HEK293T (cell line): ENCODE measurements at regions not wholly inside any gene's neighbourhood (a gene's known extent, or its start where the extent isn't known, plus 50 kb on each side); places are given as distances from the start of the nearest gene placed in this dataset.
"Not testable (repeated sequence)": the region's sequence is repeated elsewhere in the genome, so short reads cannot be mapped to it uniquely, and the experiment has no call there.

Experiments used
- CTCF ChIA-PET: fragments of 350-600 bp; formaldehyde crosslinking; extraction: SDS; loops from one replicate; lab custom pipeline; 2021; ENCODE audit warnings: antibody characterized with exemption, inconsistent platforms; lab: Yijun Ruan, JAX
- POLR2A ChIA-PET: fragments of 350-600 bp; formaldehyde crosslinking; extraction: SDS; loops from one replicate; lab custom pipeline; 2020; ENCODE audit warnings: antibody characterized with exemption, inconsistent platforms; lab: Yijun Ruan, JAX
- DNase-seq: peaks from one replicate; pipeline ENCODE4 v3.0.0; 2012; ENCODE audit warnings: mixed read lengths; ENCODE audit errors: extremely low spot score
- ARNT ChIP-seq: fragments of 450-650 bp; IDR thresholded peaks from 2 replicates; pipeline ENCODE4 v1.6.1; 2017; ENCODE audit warnings: mild to moderate bottlenecking
- BHLHE40 ChIP-seq: fragments of 450-650 bp; IDR thresholded peaks from 2 replicates; pipeline ENCODE4 v1.6.1; 2016; ENCODE audit warnings: mild to moderate bottlenecking, moderate library complexity, borderline replicate concordance
- CTBP1 ChIP-seq: fragments of 450-650 bp; IDR thresholded peaks from 2 replicates; pipeline ENCODE4 v1.6.1; 2016; ENCODE audit warnings: borderline replicate concordance
- ELF4 ChIP-seq: fragments of 450-650 bp; IDR thresholded peaks from 2 replicates; pipeline ENCODE4 v1.6.1; 2017; ENCODE audit warnings: antibody characterized with exemption
- FOXA1 ChIP-seq: fragments of 450-650 bp; IDR thresholded peaks from 2 replicates; pipeline ENCODE4 v1.6.1; 2016; ENCODE audit warnings: mild to moderate bottlenecking
- FOXK2 ChIP-seq: fragments of 450-650 bp; IDR thresholded peaks from 2 replicates; pipeline ENCODE4 v1.6.1; 2016; ENCODE audit warnings: mild to moderate bottlenecking
- FOXM1 ChIP-seq: fragments of 450-650 bp; IDR thresholded peaks from 2 replicates; pipeline ENCODE4 v1.6.1; 2017; ENCODE audit warnings: mild to moderate bottlenecking, borderline replicate concordance
- HDGF ChIP-seq: fragments of 450-650 bp; IDR thresholded peaks from 2 replicates; pipeline ENCODE4 v1.6.1; 2017; ENCODE audit warnings: antibody characterized with exemption, borderline replicate concordance
- L3MBTL2 ChIP-seq: fragments of 450-650 bp; conservative IDR thresholded peaks from 2 replicates; pipeline ENCODE4 v1.6.1; 2016; ENCODE audit warnings: mild to moderate bottlenecking
- LEF1 ChIP-seq: fragments of 450-650 bp; IDR thresholded peaks from 2 replicates; pipeline ENCODE4 v1.6.1; 2017; ENCODE audit warnings: mild to moderate bottlenecking, borderline replicate concordance
- NFRKB ChIP-seq: fragments of 450-650 bp; IDR thresholded peaks from 2 replicates; pipeline ENCODE4 v1.6.1; 2016; ENCODE audit warnings: mild to moderate bottlenecking, moderate library complexity
- SP1 ChIP-seq: fragments of 450-650 bp; IDR thresholded peaks from 2 replicates; pipeline ENCODE4 v1.6.1; 2017
- SUZ12 ChIP-seq: fragments of 450-650 bp; IDR thresholded peaks from 2 replicates; pipeline ENCODE4 v1.6.1; 2016; ENCODE audit warnings: mild to moderate bottlenecking
- TARDBP ChIP-seq: fragments of 450-650 bp; IDR thresholded peaks from 2 replicates; pipeline ENCODE4 v1.6.1; 2016
- ZNF384 ChIP-seq: fragments of 450-650 bp; IDR thresholded peaks from 2 replicates; pipeline ENCODE4 v1.6.1; 2016
- TF ChIP-seq, protein P1 (sequence below): fragments of 450-650 bp; IDR thresholded peaks from 2 replicates; pipeline ENCODE4 v1.6.1; 2016

DNA sequence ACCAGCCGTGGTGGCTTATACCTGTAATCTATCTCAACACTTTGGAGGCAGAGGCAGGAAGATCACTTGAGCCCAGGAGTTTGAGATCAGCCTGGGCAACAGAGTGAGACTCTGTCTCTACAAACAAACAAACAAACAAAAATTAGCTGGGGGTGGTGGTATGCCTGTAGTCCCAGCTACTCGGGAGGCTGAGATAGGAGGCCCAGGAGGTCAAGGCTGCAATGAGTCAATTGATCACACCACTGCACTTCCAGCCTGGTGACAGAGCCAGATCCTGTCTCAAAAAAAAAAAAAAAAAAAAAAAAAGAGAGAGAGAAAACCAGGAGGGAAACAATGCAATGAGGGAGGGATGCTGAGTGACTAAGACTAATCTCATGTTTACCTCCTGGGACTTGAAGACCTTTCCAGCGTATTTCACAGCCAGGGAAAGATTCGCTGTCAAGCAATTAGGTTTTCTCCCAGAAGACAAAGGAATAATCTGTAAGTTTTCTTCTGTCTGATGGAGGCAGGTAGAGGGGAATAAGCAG is 51.1 kb upstream of the MIER3 start:
- TF ChIP-seq FOXK2 (no peak), SUZ12 (no peak), ELF4 (no peak), NFRKB (no peak), ARNT (no peak), LEF1 (no peak), FOXA1 (no peak), HDGF (no peak)
- TF ChIP-seq, protein P1, sequence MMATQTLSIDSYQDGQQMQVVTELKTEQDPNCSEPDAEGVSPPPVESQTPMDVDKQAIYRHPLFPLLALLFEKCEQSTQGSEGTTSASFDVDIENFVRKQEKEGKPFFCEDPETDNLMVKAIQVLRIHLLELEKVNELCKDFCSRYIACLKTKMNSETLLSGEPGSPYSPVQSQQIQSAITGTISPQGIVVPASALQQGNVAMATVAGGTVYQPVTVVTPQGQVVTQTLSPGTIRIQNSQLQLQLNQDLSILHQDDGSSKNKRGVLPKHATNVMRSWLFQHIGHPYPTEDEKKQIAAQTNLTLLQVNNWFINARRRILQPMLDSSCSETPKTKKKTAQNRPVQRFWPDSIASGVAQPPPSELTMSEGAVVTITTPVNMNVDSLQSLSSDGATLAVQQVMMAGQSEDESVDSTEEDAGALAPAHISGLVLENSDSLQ, result no peak
- DNase-seq, result no peak
- CTCF ChIA-PET, result no interaction called here
- POLR2A ChIA-PET, result no interaction called here

DNA sequence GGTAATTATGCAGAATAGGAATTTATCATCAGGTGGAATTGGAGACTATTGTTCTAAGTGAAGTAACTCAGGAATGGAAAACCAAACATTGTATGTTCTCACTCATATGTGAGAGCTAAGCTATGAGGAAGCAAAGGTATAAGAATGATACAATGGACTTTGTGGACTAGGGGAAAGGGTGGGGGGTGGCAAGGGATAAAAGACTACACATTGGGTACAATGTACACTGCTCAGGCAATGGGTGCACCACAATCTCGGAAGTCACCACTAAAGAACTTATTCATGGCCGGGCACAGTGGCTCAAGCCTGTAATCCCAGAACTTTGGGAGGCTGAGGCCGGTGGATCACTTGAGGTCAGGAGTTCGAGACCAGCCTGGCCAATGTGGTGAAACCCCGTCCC is 51.6 kb upstream of the MIER3 start:
- CTCF ChIA-PET, DNase-seq, POLR2A ChIA-PET: not testable (repeated sequence)

DNA sequence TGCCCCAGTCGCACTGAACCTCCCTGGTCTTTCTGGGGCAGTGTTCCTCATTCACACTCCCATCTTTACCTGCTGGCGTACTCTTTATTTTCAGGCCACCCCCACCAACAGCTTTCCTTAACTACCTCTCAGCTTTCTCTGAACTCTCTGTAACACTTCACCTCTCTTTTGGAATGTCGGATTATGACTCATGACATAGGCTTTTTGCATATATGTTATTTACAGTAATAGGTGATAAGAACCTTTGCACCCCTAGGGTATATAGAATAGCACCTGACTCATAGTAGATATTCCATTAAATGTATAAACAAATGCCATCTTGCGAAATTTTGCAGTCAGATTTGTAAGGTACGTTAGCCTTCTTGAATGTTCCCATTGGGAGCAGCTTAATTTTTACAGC is 52.9 kb upstream of the MIER3 start:
- CTCF ChIA-PET, result no interaction called here
- POLR2A ChIA-PET, result no interaction called here
- DNase-seq, result no peak
- no peak for TF ChIP-seq FOXK2

DNA sequence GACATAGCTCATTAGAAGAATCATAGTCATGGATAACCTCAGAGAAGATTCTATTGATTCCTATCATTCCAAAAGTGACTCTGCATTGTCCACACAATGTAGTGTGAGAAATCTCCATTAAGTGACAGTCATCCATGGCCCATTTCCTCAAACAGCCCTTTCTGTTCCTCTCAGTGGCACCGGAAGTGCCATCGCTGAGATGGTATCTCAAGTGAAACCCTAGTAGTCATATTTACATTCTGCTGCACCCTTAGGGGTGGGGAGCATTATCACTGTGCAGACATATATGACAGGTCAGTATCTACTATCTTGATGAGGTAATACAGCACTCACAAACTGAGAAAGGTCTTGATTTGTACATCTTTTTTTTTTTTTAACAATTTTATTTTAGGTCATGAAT is 55.4 kb upstream of the MIER3 start:
- DNase-seq, result no peak
- ChIA-PET CTCF (no interaction called here), POLR2A (no interaction called here)
- TF ChIP-seq BHLHE40, result no peak
- no peak for TF ChIP-seq ZNF384
- no peak for TF ChIP-seq SP1
- TF ChIP-seq FOXK2, result no peak
- TF ChIP-seq LEF1, result no peak
- TF ChIP-seq, protein P1, result no peak
- TF ChIP-seq TARDBP, result no peak
- TF ChIP-seq NFRKB, result no peak
- TF ChIP-seq CTBP1, result no peak
- TF ChIP-seq ELF4, result no peak
- TF ChIP-seq ARNT, result no peak
- no peak for TF ChIP-seq SUZ12
- TF ChIP-seq FOXM1, result no peak
- TF ChIP-seq FOXA1, result no peak
- no peak for TF ChIP-seq HDGF
- no peak for TF ChIP-seq L3MBTL2

DNA sequence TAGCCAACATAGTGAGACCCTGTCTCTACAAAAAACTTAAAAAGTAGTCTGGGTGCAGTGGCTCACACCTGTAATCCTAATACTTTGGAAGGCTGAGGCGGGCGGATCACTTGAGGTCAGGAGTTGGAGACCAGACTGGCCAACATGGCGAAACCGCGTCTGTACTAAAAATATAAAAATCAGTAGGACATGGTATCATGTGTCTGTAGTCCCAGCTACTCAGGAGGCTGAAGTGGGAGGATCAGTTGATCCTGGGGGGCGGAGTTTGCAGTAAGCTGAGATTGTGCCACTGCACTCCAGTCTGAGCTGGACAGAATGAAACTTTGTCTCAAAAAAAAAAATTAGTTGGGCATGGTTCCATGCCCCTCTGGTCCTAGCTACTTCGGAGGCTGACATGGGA is 57.9 kb upstream of the MIER3 start:
- POLR2A ChIA-PET, result no interaction called here
- CTCF ChIA-PET, result interaction anchor here (0.7 kb wide), 1 partner anchor 900 kb away, joined by 3 read pairs; no protein-coding TSS in a partner anchor

DNA sequence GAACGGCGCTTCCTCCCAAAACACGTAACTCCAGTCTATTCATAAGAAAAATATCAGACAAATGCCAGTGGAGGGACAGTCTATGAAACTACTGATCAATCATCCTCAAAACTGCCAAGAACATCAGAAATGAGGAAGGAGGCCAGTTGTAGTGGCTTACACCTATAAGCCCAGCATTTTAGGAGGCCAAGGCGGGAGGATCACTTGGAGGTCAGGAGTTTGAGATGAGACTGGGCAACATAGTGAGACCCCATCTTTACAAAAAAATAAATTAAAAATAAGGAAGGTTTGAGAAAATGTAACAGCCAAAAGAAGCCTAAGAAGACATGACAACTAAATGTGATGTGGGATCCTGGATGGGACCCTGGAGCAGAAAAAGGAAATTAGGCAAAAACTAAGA is 58.9 kb upstream of the MIER3 start:
- no peak for TF ChIP-seq ARNT
- TF ChIP-seq L3MBTL2, result no peak
- no peak for TF ChIP-seq LEF1
- TF ChIP-seq TARDBP, result no peak
- TF ChIP-seq FOXM1, result no peak
- TF ChIP-seq FOXK2, result no peak
- TF ChIP-seq ZNF384, result no peak
- TF ChIP-seq HDGF, result no peak
- no peak for TF ChIP-seq NFRKB
- TF ChIP-seq BHLHE40, result no peak
- no peak for TF ChIP-seq ELF4
- TF ChIP-seq CTBP1, result no peak
- TF ChIP-seq FOXA1, result no peak
- no peak for TF ChIP-seq SP1
- no peak for TF ChIP-seq SUZ12
- POLR2A ChIA-PET, result no interaction called here
- no peak for DNase-seq
- CTCF ChIA-PET, result no interaction called here

More for the DNA sequence above, 57.9 kb upstream of the MIER3 start:
- no peak for DNase-seq
- no peak for TF ChIP-seq ELF4
- TF ChIP-seq SUZ12, result no peak
- TF ChIP-seq L3MBTL2, result no peak
- TF ChIP-seq FOXK2, result no peak
- no peak for TF ChIP-seq ZNF384
- TF ChIP-seq ARNT, result no peak
- no peak for TF ChIP-seq NFRKB
- TF ChIP-seq BHLHE40, result no peak
- TF ChIP-seq TARDBP, result no peak
- TF ChIP-seq HDGF, result no peak
- no peak for TF ChIP-seq CTBP1
- no peak for TF ChIP-seq FOXM1
- TF ChIP-seq FOXA1, result no peak
- TF ChIP-seq, protein P1, result no peak
- TF ChIP-seq LEF1, result no peak
- TF ChIP-seq SP1, result no peak

DNA sequence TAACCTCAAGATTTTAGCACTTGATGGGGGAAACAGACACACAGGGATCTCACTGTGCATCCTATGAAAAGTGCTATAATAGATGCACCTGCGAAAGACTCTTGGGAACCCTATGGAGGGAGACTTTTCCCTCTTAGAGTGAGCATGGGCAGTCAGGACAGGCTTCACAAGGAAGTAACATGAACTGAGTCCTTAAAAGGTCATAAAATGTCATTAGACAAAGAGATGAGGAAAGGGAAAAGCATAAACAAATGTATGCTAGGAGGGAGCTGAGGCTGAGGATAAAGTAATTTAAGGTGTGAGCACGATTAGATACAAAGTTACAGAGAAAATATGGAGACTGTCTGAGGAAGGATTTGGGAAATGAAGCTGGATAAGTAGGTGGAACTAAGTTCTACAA is 60.6 kb upstream of the MIER3 start:
- DNase-seq, result no peak
- ChIA-PET POLR2A (no interaction called here), CTCF (no interaction called here)
- TF ChIP-seq ZNF384, result no peak
- TF ChIP-seq LEF1, result no peak
- TF ChIP-seq CTBP1, result no peak
- no peak for TF ChIP-seq SUZ12
- TF ChIP-seq L3MBTL2, result no peak
